HEK293T (cell line): ENCODE measurements at regions not wholly inside any gene's neighbourhood (a gene's known extent, or its start where the extent isn't known, plus 50 kb on each side); places are given as distances from the start of the nearest gene placed in this dataset.
"Not testable (repeated sequence)": the region's sequence is repeated elsewhere in the genome, so short reads cannot be mapped to it uniquely, and the experiment has no call there.

Source experiments
- CTCF ChIA-PET: fragments of 350-600 bp; formaldehyde crosslinking; extraction: SDS; loops from one replicate; lab custom pipeline; 2021; ENCODE audit warnings: antibody characterized with exemption, inconsistent platforms; lab: Yijun Ruan, JAX
- POLR2A ChIA-PET: fragments of 350-600 bp; formaldehyde crosslinking; extraction: SDS; loops from one replicate; lab custom pipeline; 2020; ENCODE audit warnings: antibody characterized with exemption, inconsistent platforms; lab: Yijun Ruan, JAX
- DNase-seq: peaks from one replicate; pipeline ENCODE4 v3.0.0; 2012; ENCODE audit warnings: mixed read lengths; ENCODE audit errors: extremely low spot score
- ARNT ChIP-seq: fragments of 450-650 bp; IDR thresholded peaks from 2 replicates; pipeline ENCODE4 v1.6.1; 2017; ENCODE audit warnings: mild to moderate bottlenecking
- BHLHE40 ChIP-seq: fragments of 450-650 bp; IDR thresholded peaks from 2 replicates; pipeline ENCODE4 v1.6.1; 2016; ENCODE audit warnings: mild to moderate bottlenecking, moderate library complexity, borderline replicate concordance
- CTBP1 ChIP-seq: fragments of 450-650 bp; IDR thresholded peaks from 2 replicates; pipeline ENCODE4 v1.6.1; 2016; ENCODE audit warnings: borderline replicate concordance
- ELF4 ChIP-seq: fragments of 450-650 bp; IDR thresholded peaks from 2 replicates; pipeline ENCODE4 v1.6.1; 2017; ENCODE audit warnings: antibody characterized with exemption
- FOXA1 ChIP-seq: fragments of 450-650 bp; IDR thresholded peaks from 2 replicates; pipeline ENCODE4 v1.6.1; 2016; ENCODE audit warnings: mild to moderate bottlenecking
- FOXK2 ChIP-seq: fragments of 450-650 bp; IDR thresholded peaks from 2 replicates; pipeline ENCODE4 v1.6.1; 2016; ENCODE audit warnings: mild to moderate bottlenecking
- FOXM1 ChIP-seq: fragments of 450-650 bp; IDR thresholded peaks from 2 replicates; pipeline ENCODE4 v1.6.1; 2017; ENCODE audit warnings: mild to moderate bottlenecking, borderline replicate concordance
- HDGF ChIP-seq: fragments of 450-650 bp; IDR thresholded peaks from 2 replicates; pipeline ENCODE4 v1.6.1; 2017; ENCODE audit warnings: antibody characterized with exemption, borderline replicate concordance
- L3MBTL2 ChIP-seq: fragments of 450-650 bp; conservative IDR thresholded peaks from 2 replicates; pipeline ENCODE4 v1.6.1; 2016; ENCODE audit warnings: mild to moderate bottlenecking
- LEF1 ChIP-seq: fragments of 450-650 bp; IDR thresholded peaks from 2 replicates; pipeline ENCODE4 v1.6.1; 2017; ENCODE audit warnings: mild to moderate bottlenecking, borderline replicate concordance
- NFRKB ChIP-seq: fragments of 450-650 bp; IDR thresholded peaks from 2 replicates; pipeline ENCODE4 v1.6.1; 2016; ENCODE audit warnings: mild to moderate bottlenecking, moderate library complexity
- PKNOX1 ChIP-seq: fragments of 450-650 bp; IDR thresholded peaks from 2 replicates; pipeline ENCODE4 v1.6.1; 2016
- SP1 ChIP-seq: fragments of 450-650 bp; IDR thresholded peaks from 2 replicates; pipeline ENCODE4 v1.6.1; 2017
- SUZ12 ChIP-seq: fragments of 450-650 bp; IDR thresholded peaks from 2 replicates; pipeline ENCODE4 v1.6.1; 2016; ENCODE audit warnings: mild to moderate bottlenecking
- TARDBP ChIP-seq: fragments of 450-650 bp; IDR thresholded peaks from 2 replicates; pipeline ENCODE4 v1.6.1; 2016
- ZNF384 ChIP-seq: fragments of 450-650 bp; IDR thresholded peaks from 2 replicates; pipeline ENCODE4 v1.6.1; 2016

DNA sequence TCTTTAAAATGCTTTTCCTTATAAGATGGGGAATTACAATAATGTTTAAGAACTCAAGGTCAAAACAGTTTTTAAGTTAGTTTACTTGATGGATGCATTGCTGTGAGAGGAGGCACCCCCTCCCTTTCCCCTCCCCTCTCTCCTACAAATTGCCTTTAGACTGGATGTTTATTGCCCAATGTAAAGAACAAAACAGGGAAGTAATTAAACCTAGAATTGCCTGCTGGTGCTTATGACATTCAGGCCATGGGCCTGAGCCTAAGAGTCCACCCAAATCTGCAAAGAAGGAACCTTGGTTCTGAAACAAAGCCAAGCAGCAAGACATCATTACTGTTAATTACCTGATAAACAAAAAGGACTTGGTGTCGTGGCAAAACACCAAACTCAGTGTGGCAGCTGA lies 630.3 kb downstream of the ISL1 start:
- no peak for DNase-seq
- ChIA-PET CTCF (no interaction called here), POLR2A (no interaction called here)
- no peak for TF ChIP-seq NFRKB
- TF ChIP-seq ARNT = no peak
- no peak for TF ChIP-seq LEF1
- no peak for TF ChIP-seq PKNOX1
- TF ChIP-seq ELF4 = no peak
- TF ChIP-seq HDGF = no peak
- TF ChIP-seq FOXK2 = no peak
- no peak for TF ChIP-seq ZNF384
- TF ChIP-seq TARDBP = no peak
- no peak for TF ChIP-seq FOXM1
- no peak for TF ChIP-seq FOXA1
- TF ChIP-seq SP1 = no peak
- TF ChIP-seq SUZ12 = no peak
- TF ChIP-seq CTBP1 = no peak
- no peak for TF ChIP-seq BHLHE40
- no peak for TF ChIP-seq L3MBTL2

GRCh38 chr5:52015760-52016159 lies 632.5 kb downstream of the ISL1 start:
- ChIA-PET CTCF (no interaction called here), POLR2A (no interaction called here)
- no peak for DNase-seq
- TF ChIP-seq BHLHE40 (no peak), FOXK2 (no peak), PKNOX1 (no peak), LEF1 (no peak), HDGF (no peak), SUZ12 (no peak), L3MBTL2 (no peak), ELF4 (no peak), TARDBP (no peak), SP1 (no peak)

GRCh38 chr5:52017567-52017966 lies 634.3 kb downstream of the ISL1 start:
- ChIA-PET CTCF (no interaction called here), POLR2A (no interaction called here)
- DNase-seq = no peak
- no peak for TF ChIP-seq BHLHE40
- TF ChIP-seq CTBP1 = no peak
- no peak for TF ChIP-seq FOXK2
- no peak for TF ChIP-seq L3MBTL2
- no peak for TF ChIP-seq FOXA1

DNA sequence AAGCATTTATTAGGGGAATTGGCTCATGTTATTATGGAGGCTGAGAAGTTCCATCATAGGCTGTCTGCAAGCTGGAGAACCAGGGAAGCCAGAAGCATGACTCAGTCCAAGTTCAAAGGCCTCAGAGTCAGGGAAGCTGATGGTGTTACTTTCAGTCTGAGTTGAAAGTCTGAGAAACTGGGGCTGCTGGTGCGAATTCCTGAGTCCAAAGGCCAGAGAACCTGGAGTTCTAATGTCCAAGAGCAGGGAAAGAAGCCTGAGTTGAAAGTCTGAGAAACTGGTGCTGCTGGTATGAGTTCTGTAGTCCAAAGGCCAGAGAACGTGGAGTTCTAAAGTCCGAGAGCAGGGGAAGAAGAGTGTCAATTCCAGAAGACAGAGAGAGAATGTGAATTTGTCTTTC lies 641.1 kb downstream of the ISL1 start:
- POLR2A ChIA-PET = no interaction called here
- DNase-seq = no peak
- TF ChIP-seq ARNT (no peak), SUZ12 (no peak), FOXA1 (no peak), HDGF (no peak), PKNOX1 (no peak), CTBP1 (no peak), FOXM1 (no peak), NFRKB (no peak), L3MBTL2 (no peak), BHLHE40 (no peak), ZNF384 (no peak), ELF4 (no peak), TARDBP (no peak)
- CTCF ChIA-PET = no interaction called here

GRCh38 chr5:52029836-52030235 lies 646.6 kb downstream of the ISL1 start:
- POLR2A ChIA-PET, CTCF ChIA-PET, DNase-seq: not testable (repeated sequence)

DNA sequence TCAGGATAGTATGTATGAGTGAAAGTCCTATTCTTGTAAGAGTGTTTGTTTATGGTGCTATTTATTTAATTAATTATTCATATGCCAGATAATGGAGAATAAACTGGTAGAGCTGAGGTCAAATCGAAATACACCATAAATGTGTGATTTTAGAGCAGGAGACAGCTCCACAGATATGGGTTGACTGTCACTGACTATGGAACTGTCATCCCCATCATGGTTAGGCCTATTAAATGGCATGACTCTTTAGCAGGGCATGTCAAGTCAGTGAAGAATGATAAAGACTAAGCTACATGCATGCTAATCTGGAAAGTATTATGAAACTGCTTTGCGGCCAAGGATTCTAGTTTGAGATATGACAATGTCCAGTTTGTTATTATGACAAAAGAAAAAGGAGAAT lies 658.6 kb downstream of the ISL1 start:
- DNase-seq = no peak
- CTCF ChIA-PET = no interaction called here
- TF ChIP-seq ELF4 = no peak
- no peak for TF ChIP-seq FOXM1
- no peak for TF ChIP-seq SUZ12
- TF ChIP-seq ARNT = no peak
- no peak for TF ChIP-seq HDGF
- TF ChIP-seq ZNF384 = no peak
- no peak for TF ChIP-seq SP1
- no peak for TF ChIP-seq BHLHE40
- no peak for TF ChIP-seq FOXA1
- no peak for TF ChIP-seq L3MBTL2
- no peak for TF ChIP-seq FOXK2
- no peak for TF ChIP-seq TARDBP
- TF ChIP-seq LEF1 = no peak
- no peak for TF ChIP-seq NFRKB
- TF ChIP-seq CTBP1 = no peak
- TF ChIP-seq PKNOX1 = no peak
- POLR2A ChIA-PET = no interaction called here
